SK-N-SH treated with all-trans-retinoic acid at 6 μM for 48 hours (cell line): ENCODE measurements at regions not wholly inside any gene's neighbourhood (a gene's known extent, or its start where the extent isn't known, plus 50 kb on each side); places are given as distances from the start of the nearest gene placed in this dataset.

Experiments used
- BACH2 ChIP-seq: fragments of 250-450 bp; sonication (Bioruptor Pico); IDR thresholded peaks from 2 replicates; pipeline ENCODE4 v1.9.0; 2021; ENCODE audit warnings: mild to moderate bottlenecking, borderline replicate concordance
- GLIS3 ChIP-seq: fragments of 250-450 bp; sonication (Bioruptor Pico); IDR thresholded peaks from 2 replicates; pipeline ENCODE4 v1.5.0; 2020; ENCODE audit warnings: mild to moderate bottlenecking, moderate library complexity
- OSR1 ChIP-seq: fragments of 250-450 bp; sonication (Bioruptor Pico); IDR thresholded peaks from 2 replicates; pipeline ENCODE4 v1.8.0; 2022; ENCODE audit warnings: moderate library complexity, mild to moderate bottlenecking, inconsistent platforms
- TCF4 ChIP-seq: fragments of 250-450 bp; sonication (Bioruptor Pico); IDR thresholded peaks from 2 replicates; pipeline ENCODE4 v1.8.0; 2021; ENCODE audit warnings: mild to moderate bottlenecking, moderate library complexity, borderline replicate concordance
- TOX ChIP-seq: fragments of 250-450 bp; sonication (Bioruptor Pico); IDR thresholded peaks from 2 replicates; pipeline ENCODE4 v1.8.0; 2021; ENCODE audit warnings: mild to moderate bottlenecking, moderate library complexity, borderline replicate concordance
- TF ChIP-seq, protein P1 (sequence below): fragments of 250-450 bp; sonication (Bioruptor Pico); IDR thresholded peaks from 2 replicates; pipeline ENCODE4 v1.5.1; 2020; ENCODE audit warnings: low read depth, mild to moderate bottlenecking, moderate library complexity

DNA sequence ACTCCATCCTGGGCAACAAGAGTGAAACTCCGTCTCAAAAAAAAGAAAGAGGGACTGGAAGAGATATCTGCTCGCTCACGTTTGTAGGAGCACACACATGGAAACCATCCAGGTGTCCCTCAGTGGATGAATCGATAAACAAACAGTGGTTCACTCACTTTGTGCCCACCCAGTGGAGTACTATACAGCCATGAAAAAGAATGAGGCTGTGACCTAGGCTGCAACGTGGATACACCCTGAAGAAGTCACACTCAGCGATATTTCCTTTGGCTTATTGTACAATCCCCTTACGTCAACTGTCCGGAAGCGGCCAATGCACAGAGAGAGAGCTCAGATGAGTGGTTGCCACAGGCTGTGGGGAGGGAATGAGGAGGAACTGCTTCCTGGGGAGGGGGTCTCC lies 82.3 kb upstream of the PPP2R3B start:
- TF ChIP-seq BACH2 (CRISPR knock-in tag) (no peak), TCF4 (CRISPR knock-in tag) (no peak), OSR1 (CRISPR knock-in tag) (no peak), TOX (CRISPR knock-in tag) (no peak), GLIS3 (CRISPR knock-in tag) (no peak)
- TF ChIP-seq, protein P1, sequence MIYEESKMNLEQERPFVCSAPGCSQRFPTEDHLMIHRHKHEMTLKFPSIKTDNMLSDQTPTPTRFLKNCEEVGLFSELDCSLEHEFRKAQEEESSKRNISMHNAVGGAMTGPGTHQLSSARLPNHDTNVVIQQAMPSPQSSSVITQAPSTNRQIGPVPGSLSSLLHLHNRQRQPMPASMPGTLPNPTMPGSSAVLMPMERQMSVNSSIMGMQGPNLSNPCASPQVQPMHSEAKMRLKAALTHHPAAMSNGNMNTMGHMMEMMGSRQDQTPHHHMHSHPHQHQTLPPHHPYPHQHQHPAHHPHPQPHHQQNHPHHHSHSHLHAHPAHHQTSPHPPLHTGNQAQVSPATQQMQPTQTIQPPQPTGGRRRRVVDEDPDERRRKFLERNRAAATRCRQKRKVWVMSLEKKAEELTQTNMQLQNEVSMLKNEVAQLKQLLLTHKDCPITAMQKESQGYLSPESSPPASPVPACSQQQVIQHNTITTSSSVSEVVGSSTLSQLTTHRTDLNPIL (CRISPR knock-in tag): no peak
